Stimulated activated effector memory CD8-positive, alpha-beta T cell treated with anti-CD3 and anti-CD28 coated beads, Interleukin-12 subunit alpha, Interleukin-12 subunit beta, amount 100 ng/mL, for 72 hours (primary cell): ENCODE measurements at regions not wholly inside any gene's neighbourhood (a gene's known extent, or its start where the extent isn't known, plus 50 kb on each side); places are given as distances from the start of the nearest gene placed in this dataset.
"Not testable (repeated sequence)": the region's sequence is repeated elsewhere in the genome, so short reads cannot be mapped to it uniquely, and the experiment has no call there.

Experiments used
- ATAC-seq: fragments of 150-1000 bp; cut with Tn5 transposase; 2 replicates; pipeline ENCODE4 v1.10.0; 2021
- DNase-seq, 2 donors: peaks; one replicate each; pipeline ENCODE4 v3.0.0; 2021 to 2022; ENCODE audit warnings: low spot score in 2 of 2
- H3K27ac Mint-ChIP-seq: one replicate; pipeline ENCODE4 v1.8.0; 2022; ENCODE audit warnings: mild to moderate bottlenecking, mixed read lengths
- H3K36me3 Mint-ChIP-seq: one replicate; pipeline ENCODE4 v1.8.0; 2022; ENCODE audit warnings: mild to moderate bottlenecking, mixed read lengths
- H3K4me1 Mint-ChIP-seq: one replicate; pipeline ENCODE4 v1.8.0; 2022; ENCODE audit warnings: mixed read lengths
- H3K4me3 Mint-ChIP-seq: one replicate; pipeline ENCODE4 v1.8.0; 2022; ENCODE audit warnings: mild to moderate bottlenecking, mixed read lengths
- H3K9me3 Mint-ChIP-seq: one replicate; pipeline ENCODE4 v1.8.0; 2022; ENCODE audit warnings: mixed read lengths

- DNase-seq (no peak), ATAC-seq (no peak)
- Mint-ChIP-seq H3K4me3 (no peak overlapping the region), H3K36me3 (no peaks in the 10 kb centered on the region), H3K9me3 (no peaks in the 10 kb centered on the region), H3K27ac (no peak overlapping the region), H3K4me1 (no peaks in the 10 kb centered on the region)
Measured at GRCh38 chr5:61215996-61216395, 53.7 kb upstream of the SMIM15 start.

DNA sequence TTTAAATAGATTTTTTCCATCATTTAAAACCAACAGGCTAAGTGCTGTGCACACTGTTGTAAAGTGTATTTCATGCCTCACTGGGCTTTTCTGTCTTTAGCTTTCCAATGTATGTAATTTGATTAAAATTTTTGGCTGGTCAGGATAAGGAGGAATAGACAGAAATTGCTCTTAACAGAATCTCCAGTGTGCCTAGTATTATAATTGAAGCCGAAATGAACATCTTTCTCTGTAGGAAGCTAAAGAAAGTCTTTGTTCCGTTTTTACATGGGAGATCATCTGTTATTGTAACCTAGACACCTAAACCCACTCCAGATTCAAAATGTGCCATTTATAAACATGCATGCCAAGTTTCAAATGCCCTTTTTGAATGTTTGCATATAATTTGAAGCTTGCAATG is 54.5 kb upstream of the SMIM15 start:
- Mint-ChIP-seq H3K9me3 (no peaks in the 10 kb centered on the region), H3K4me3 (no peak overlapping the region), H3K4me1 (no peaks in the 10 kb centered on the region), H3K36me3 (no peaks in the 10 kb centered on the region), H3K27ac (no peak overlapping the region)
- DNase-seq (no peak), ATAC-seq (no peak)

- Mint-ChIP-seq H3K4me3 (no peak overlapping the region), H3K27ac (no peak overlapping the region)
Measured at GRCh38 chr5:61217214-61217613, 54.9 kb upstream of the SMIM15 start.

DNA sequence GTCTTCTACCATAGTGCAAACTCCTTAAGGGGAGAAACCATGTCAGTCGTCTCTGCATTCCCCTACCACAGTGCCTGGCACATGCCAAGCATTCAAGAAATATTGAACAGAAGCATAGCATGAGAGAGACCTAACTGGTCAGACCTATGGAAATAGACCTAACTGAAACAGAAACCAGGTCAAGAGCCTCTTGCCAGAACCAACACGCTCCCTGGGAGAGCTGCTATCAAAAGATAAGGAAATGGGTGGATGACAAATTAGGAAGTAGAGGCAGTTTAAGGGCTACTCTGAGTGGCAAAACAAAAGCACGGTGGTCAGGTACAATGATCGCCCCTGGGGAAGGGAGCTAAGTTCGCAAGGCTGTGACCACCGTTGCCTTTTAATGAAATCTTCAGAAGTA is 66.0 kb upstream of the SMIM15 start:
- DNase-seq: no peak
- Mint-ChIP-seq H3K4me1 (peaks cover 9% of the 10 kb centered on the region), H3K36me3 (no peaks in the 10 kb centered on the region)

More at GRCh38 chr5:61217214-61217613, 54.9 kb upstream of the SMIM15 start:
- no peaks in the 10 kb centered on the region for H3K4me1 Mint-ChIP-seq
- no peaks in the 10 kb centered on the region for H3K9me3 Mint-ChIP-seq
- DNase-seq: no peak
- no peak for ATAC-seq
- H3K36me3 Mint-ChIP-seq: no peaks in the 10 kb centered on the region

GRCh38 chr5:61228691-61229280 is 66.5 kb upstream of the SMIM15 start:
- H3K9me3 Mint-ChIP-seq: no peaks in the 10 kb centered on the region
- peak in 1 of 2 donors; percentile 69 for DNase-seq
- H3K4me1 Mint-ChIP-seq: peaks cover 9% of the 10 kb centered on the region
- no peaks in the 10 kb centered on the region for H3K36me3 Mint-ChIP-seq
- ATAC-seq: peak; percentile 77
- no peak overlapping the region for H3K4me3 Mint-ChIP-seq
- H3K27ac Mint-ChIP-seq: no peak overlapping the region

More for the DNA sequence above, 66.0 kb upstream of the SMIM15 start:
- Mint-ChIP-seq H3K4me3 (no peak overlapping the region), H3K27ac (no peak overlapping the region), H3K9me3 (no peaks in the 10 kb centered on the region)
- no peak for ATAC-seq

DNA sequence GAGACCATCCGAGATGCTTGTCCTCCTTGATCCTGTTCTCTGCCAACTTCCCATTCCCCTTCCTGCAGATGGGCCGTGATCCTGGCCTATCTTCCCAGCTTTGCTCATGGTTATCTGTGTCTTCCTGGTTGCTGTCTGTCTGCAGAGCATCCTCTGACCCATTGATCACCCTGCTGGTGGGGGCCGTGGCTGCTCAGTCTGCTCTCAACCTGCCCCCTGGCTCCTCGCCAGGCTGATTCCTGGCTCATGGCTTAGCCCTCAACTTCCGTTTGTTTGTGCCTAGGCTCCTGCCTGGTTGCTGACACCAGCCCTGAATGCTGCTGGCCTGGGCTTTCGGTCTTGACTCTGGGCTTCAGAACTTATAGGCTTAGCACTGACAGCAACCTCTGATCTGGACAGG is 67.1 kb upstream of the SMIM15 start:
- no peak for ATAC-seq
- no peak for DNase-seq
- Mint-ChIP-seq H3K9me3 (no peaks in the 10 kb centered on the region), H3K4me1 (peaks cover 9% of the 10 kb centered on the region), H3K4me3 (no peak overlapping the region), H3K27ac (no peak overlapping the region), H3K36me3 (no peaks in the 10 kb centered on the region)

DNA sequence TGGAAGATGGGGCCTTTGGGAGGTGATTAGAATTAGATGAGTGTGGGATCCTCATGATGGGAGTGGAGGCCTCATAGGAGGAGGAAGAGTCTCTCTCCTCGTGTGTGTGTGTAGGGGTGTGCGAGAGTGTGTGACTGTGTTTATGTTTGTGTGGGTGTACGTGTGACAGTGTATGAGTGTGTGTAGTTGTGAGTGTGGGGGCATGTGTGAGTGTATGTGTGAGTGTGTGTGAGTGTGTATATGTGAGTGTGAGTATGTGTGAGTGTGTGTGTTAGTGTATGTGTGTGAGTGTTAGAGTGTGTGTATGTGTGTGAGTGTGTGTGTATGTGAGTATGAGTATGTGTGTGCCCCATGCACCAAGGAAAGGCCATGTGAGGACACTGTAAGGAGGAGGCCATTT is 68.2 kb upstream of the SMIM15 start:
- H3K4me3 Mint-ChIP-seq: no peak overlapping the region
- no peak for DNase-seq
- H3K36me3 Mint-ChIP-seq: no peaks in the 10 kb centered on the region
- ATAC-seq: no peak
- peaks cover 9% of the 10 kb centered on the region for H3K4me1 Mint-ChIP-seq
- H3K9me3 Mint-ChIP-seq: no peaks in the 10 kb centered on the region
- no peak overlapping the region for H3K27ac Mint-ChIP-seq

GRCh38 chr5:61231813-61232212 is 69.5 kb upstream of the SMIM15 start:
- DNase-seq: no peak
- H3K4me3 Mint-ChIP-seq: no peak overlapping the region
- no peaks in the 10 kb centered on the region for H3K36me3 Mint-ChIP-seq
- H3K4me1 Mint-ChIP-seq: peaks cover 9% of the 10 kb centered on the region
- H3K9me3 Mint-ChIP-seq: no peaks in the 10 kb centered on the region
- H3K27ac Mint-ChIP-seq: no peak overlapping the region
- no peak for ATAC-seq

DNA sequence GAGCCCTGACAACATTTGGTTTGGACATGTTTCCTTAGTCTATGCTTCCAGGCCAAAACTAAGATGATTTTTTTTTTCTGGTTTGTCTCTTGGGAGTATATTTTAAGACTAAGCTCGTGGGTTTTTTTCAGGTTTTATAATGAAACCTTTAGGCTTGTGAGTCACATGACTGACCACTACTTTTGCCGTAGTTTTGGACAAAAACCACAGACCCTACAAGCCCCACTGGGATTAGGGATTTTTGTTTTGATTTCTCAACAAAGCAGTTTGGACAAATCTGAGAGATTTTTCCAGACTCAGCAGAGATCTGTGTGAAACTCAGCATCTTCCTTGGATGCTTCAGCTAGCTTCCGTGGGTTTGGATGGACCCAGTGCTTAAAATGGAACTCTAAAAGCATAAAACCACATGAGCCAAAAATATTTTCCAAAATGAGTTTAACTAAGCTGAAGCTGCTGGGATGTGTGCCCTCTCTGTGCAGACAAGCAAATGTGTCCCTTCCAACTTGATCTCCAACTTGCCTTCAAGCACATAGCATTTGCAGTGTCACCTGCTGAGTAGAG is 70.3 kb upstream of the SMIM15 start:
- no peak for ATAC-seq
- H3K36me3 Mint-ChIP-seq: no peaks in the 10 kb centered on the region
- no peaks in the 10 kb centered on the region for H3K9me3 Mint-ChIP-seq
- H3K4me1 Mint-ChIP-seq: peaks cover 9% of the 10 kb centered on the region
- no peak for DNase-seq
- no peak overlapping the region for H3K4me3 Mint-ChIP-seq
- no peak overlapping the region for H3K27ac Mint-ChIP-seq

- H3K27ac Mint-ChIP-seq: no peak overlapping the region
- peaks cover 9% of the 10 kb centered on the region for H3K4me1 Mint-ChIP-seq
- H3K36me3 Mint-ChIP-seq: no peaks in the 10 kb centered on the region
- no peak overlapping the region for H3K4me3 Mint-ChIP-seq
- ATAC-seq: no peak
- peaks cover 2% of the 10 kb centered on the region for H3K9me3 Mint-ChIP-seq
- DNase-seq: no peak
Measured at GRCh38 chr5:61234019-61234418, 71.8 kb upstream of the SMIM15 start.

GRCh38 chr5:61236715-61237114 is 74.4 kb upstream of the SMIM15 start:
- H3K4me1 Mint-ChIP-seq, H3K36me3 Mint-ChIP-seq, ATAC-seq, H3K4me3 Mint-ChIP-seq, H3K27ac Mint-ChIP-seq, DNase-seq, H3K9me3 Mint-ChIP-seq: not testable (repeated sequence)

DNA sequence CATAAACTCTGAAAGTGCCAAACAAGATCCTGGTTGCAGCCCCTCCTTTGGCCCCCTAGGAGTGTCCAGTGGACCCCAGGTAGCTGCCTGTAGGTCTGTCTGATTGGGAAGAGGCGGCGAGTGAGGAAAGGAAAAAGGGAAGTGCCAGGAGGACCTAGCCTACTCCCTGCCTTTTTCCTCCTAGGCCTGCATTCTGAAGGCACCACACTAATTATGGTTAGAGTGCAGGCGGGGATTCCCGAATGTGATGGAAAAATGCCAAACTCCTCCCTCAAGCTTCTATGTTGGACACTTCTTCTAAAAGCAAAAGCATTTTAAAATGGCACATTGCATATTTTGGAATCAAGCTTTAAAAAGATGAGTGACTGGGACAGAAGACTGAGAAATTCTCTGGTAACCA is 83.2 kb upstream of the SMIM15 start:
- no peak for DNase-seq
- Mint-ChIP-seq H3K9me3 (no peaks in the 10 kb centered on the region), H3K4me1 (no peaks in the 10 kb centered on the region), H3K36me3 (no peaks in the 10 kb centered on the region), H3K27ac (no peak overlapping the region), H3K4me3 (no peak overlapping the region)
- no peak for ATAC-seq

- H3K9me3 Mint-ChIP-seq: no peaks in the 10 kb centered on the region
- no peaks in the 10 kb centered on the region for H3K4me1 Mint-ChIP-seq
- no peak overlapping the region for H3K4me3 Mint-ChIP-seq
- no peak for DNase-seq
- H3K36me3 Mint-ChIP-seq: no peaks in the 10 kb centered on the region
- H3K27ac Mint-ChIP-seq: no peak overlapping the region
- no peak for ATAC-seq
Measured at GRCh38 chr5:61245936-61246335, 83.7 kb upstream of the SMIM15 start.

DNA sequence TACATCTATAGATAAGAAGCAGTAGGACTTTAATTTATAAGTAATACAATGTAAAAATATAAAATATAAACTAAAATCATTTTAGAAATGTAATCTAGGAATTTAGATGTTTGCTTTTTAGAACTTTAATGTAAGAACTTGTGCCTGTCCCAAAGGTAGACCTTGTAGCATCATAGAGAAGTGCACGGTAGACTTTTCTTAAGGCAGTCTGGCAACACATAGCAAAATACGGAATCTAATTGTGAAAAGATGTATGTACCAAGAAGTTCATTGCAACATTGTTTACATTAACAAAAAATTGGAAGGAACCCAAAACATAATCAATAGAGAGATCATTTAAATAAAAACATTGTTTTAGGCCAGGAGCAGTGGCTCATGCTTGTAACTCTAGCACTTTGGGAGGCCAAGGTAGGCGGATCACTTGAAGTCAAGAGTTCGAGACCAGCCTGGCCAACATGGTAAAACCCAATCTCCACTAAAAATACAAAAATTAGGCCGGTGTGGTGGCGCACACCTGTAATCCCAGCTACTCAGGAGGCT is 84.6 kb upstream of the SMIM15 start:
- Mint-ChIP-seq H3K4me1 (no peaks in the 10 kb centered on the region), H3K4me3 (no peak overlapping the region), H3K36me3 (no peaks in the 10 kb centered on the region), H3K27ac (no peak overlapping the region), H3K9me3 (no peaks in the 10 kb centered on the region)
- no peak for ATAC-seq
- no peak for DNase-seq

DNA sequence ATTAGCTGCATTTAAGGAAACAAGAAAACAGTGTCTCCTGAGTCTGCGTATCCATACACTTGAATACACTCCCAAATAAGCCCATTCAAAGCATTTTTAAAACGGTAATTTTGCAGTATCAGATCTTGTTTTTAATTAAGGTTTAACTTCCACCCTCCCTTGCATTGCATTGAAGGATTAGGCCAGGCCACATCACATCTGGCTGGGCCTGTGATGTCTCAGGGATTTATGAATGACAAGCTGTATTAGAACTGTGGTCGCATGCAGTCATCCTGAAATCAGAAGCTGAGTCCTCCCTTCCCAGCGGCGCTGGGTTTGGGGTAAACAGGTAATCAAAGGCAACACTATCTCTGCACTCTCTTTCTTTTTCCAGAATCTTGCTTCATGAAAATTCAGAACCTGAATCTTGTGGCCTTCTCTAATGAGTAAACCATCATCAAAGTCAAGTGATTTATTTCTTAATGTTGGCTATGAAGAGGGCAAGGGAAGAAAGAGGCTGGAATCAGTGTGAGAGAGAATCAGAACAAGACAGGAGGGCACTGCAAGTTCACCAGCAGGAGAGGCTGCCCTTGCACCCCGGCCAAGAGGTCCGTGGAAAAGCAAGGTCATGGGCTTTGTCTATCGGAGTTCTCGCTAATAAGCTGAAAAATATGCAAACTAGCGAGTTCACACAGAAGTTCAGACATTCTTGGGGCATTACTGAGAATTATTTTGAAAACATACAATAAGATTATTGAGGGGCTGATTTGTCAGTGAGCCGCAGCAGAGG is 80.0 kb upstream of the ZSWIM6 start:
- no peak for ATAC-seq
- Mint-ChIP-seq H3K4me3 (no peak overlapping the region), H3K9me3 (no peaks in the 10 kb centered on the region), H3K4me1 (no peaks in the 10 kb centered on the region), H3K27ac (no peak overlapping the region), H3K36me3 (no peaks in the 10 kb centered on the region)
- DNase-seq: no peak

GRCh38 chr5:61252643-61252925 is 79.5 kb upstream of the ZSWIM6 start:
- H3K27ac Mint-ChIP-seq: no peak overlapping the region
- H3K36me3 Mint-ChIP-seq: no peaks in the 10 kb centered on the region
- no peaks in the 10 kb centered on the region for H3K9me3 Mint-ChIP-seq
- DNase-seq: no peak
- no peaks in the 10 kb centered on the region for H3K4me1 Mint-ChIP-seq
- ATAC-seq: no peak
- H3K4me3 Mint-ChIP-seq: no peak overlapping the region
